Suppressor macrophage treated with lipopolysaccharide for 4 hours (primary cell): ENCODE measurements at regions not wholly inside any gene's neighbourhood (a gene's known extent, or its start where the extent isn't known, plus 50 kb on each side); places are given as distances from the start of the nearest gene placed in this dataset.

Experiments used
- DNase-seq: peaks from one replicate; pipeline ENCODE4 v3.0.0-alpha.2; 2020

DNA sequence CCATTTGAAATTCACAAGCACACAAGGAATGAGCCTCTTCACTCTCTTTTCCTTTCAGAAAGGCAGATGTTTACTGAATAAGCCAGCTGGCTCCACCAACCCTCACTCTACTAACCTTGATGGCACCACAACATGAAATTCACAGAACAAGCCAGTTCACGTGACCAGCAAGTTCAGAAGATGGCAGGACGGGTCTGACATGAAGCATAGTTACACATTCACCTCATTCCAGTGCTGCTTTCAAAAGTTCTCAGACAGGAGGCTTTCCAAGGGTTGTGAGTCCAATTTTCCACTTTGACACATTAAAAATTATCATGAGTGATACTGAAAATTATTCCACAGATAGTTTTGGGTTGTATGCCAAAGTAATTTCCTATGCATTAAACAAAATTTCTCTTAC lies 74.2 kb upstream of the MBOAT2 start:
- no peak for DNase-seq

DNA sequence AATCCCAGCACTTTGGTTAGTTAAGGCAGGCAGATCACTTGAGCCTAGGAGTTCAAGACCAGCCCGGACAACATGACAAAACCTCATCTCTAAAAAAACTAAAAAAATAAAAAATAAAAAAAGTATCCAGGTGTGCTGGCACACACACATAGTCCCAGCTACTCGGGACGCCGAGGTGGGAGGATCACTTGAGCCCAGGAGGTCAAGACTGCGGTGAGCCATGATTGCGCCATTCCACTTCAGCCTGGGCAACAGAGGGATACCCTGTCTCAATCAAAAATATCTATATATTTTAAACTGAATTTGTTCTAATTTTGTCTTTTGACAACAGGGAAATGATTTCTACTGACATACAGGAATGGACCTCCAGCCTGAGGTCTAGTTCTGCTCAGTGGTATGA lies 73.3 kb upstream of the MBOAT2 start:
- DNase-seq, result no peak

DNA sequence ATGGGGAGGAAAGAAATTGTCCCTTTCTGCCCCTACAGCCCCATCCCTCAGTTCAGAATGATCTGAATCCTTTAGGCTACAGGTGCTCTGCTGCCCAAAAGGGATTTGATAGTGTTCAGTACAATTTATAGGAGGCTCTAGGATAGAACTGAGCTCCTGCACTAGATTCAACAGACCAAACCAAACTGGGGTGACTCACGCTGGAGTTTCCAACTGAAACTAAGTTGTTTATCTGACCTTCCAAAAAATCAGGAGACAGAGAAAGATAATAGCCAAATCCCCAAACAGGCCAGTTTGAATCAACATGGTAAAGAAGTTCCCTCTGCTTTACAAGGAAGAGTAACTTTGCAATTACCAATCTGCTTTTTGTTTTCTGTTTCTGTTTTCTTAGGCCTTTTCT lies 72.7 kb upstream of the MBOAT2 start:
- peak; percentile 23 for DNase-seq

DNA sequence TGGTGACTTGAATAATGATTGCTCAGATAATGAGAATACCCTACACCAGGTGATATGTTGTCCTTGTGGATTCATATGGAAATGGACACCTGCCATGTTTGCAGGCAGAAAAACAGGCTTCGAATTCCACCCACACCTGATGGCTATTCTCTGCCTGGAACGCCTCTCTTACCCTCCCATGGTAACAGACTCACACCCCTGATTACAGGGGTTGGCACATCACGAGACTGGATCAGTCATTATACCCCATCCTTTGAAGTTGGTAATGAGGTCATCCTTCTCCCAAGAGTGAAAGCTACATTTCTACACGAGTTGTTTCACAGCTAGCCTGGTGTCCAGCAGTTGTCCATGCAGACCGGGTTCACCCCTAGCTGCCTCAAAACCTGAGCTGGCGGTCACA lies 71.4 kb upstream of the MBOAT2 start:
- peak; percentile 9 for DNase-seq

DNA sequence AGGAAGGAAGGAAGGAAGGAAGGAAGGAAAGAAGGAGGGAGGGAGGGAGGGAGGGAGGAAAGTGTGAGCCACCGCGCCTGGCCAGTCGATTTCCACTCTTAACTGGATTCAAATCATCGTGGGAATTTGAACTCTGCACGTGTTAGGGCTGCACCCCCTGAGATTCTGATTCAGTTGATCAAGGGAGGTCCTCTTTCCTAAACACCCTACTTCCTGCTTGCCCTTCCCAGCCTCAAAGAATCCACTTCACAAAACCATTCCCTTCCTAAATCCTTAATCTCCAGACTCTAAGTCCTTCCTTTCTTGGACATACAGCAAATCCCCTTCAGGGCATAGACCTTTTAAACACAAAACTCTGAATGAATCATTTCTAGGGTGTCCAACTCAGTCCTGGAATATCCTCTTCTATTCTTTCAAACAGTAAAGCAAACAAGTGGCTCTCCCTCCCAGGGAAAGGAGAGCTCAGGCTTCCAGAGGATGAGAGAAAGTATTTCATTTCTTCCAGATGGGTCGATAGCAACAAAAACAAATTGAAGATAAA lies 68.2 kb upstream of the MBOAT2 start:
- no peak for DNase-seq

DNA sequence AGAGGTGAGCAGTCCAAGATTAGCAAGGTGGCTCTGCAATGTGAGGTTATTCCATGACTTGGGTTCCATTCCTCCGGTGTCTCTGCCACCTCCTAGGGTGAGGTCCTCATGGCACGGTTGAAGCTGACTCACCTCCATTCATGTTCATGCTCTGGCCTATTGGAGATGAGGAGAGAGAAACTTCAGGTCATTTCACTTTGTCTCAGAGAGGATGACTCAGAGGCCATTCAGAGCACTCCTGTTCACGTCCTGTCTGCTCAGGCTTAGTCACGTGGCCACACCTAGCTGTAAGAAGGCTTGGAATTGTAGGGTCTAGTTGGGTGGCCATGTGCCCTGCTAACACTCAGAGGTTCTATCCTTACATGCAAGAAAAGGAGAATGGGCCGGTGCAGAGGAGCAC lies 67.5 kb upstream of the MBOAT2 start:
- no peak for DNase-seq

DNA sequence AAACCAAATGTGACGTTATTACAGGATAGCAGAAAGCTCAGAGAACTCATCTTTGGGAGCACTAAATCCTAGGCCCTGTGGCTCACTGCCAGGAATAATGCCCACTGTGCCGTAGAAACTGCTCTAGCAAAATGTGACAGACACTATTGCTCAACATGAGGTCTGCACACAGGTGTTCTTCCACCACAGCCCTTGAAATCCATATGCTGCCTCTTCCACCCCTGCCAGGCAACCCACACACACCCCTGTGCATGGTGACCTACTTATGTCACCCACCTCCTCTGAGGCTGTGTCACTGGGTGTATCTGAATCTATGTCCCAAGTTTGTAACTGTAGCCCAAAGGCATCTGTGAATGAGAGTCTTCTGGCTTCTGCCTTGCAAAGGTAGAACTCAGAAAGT lies 66.1 kb upstream of the MBOAT2 start:
- no peak for DNase-seq

DNA sequence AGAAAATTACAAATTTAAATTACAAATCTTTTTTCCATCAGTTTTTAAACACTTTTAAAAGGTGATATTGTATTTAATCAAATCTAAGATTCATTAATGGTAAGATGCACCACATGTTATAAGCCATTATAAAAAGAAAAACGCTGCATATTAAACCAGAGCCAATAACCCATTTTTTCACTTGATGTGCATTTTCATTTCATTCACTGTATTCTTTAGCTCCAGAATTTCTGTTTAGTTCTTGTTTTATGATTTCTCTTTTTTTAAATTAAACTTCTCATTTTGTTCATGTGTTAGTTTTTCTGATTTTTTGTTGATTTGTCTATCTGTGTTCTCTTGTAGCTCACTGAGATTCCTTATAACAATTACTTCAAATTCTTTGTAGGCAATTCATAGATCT lies 62.4 kb upstream of the MBOAT2 start:
- no peak for DNase-seq

DNA sequence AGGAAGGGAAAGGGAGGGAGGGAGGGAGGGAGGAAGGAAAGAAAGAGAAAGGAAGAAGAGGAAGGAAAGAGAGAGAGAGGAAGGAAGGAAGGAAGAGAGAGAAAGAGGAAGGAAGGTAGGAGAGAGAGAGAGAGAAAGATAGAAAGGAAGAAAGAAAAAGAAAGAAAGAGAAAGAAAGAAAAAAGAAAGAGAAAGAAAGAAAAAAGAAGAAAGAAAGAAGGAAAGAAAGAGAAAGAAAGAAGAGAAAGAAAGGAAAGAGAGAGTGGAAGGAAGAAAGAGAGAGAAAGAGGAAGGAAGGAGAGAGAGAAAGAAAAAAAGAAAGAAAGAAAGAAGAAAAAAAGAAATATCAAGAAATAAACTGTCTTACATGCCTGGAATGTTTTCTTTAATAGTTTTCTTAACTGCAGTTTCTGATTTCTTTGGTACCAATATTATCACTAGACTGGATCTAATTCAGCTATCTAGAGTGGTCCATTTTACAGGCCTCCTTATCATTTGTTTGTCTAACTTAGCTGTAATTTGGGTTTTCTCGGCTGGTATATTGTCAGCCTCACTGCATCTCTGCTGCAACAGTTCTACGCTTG lies 59.6 kb upstream of the MBOAT2 start:
- no peak for DNase-seq

DNA sequence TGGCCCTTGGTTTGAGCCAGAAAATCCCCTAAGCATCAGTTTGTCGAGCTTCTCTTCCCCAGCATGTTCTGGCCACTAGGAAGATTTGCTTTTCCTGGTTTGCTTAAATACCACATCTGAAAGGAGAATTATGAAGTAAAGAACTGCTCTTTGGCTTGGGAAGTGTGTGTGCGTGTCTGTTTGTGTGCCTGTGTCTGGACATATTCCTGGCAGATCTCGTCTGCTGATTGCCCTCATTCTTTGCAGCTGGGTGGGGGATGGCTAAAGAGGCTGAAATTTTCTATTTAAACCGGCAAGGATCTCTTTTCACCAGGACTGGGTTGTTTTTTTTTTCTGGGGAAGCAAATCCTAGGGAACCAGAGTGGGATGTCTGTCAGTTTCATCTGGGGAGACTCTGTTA lies 57.3 kb upstream of the MBOAT2 start:
- DNase-seq, result no peak

DNA sequence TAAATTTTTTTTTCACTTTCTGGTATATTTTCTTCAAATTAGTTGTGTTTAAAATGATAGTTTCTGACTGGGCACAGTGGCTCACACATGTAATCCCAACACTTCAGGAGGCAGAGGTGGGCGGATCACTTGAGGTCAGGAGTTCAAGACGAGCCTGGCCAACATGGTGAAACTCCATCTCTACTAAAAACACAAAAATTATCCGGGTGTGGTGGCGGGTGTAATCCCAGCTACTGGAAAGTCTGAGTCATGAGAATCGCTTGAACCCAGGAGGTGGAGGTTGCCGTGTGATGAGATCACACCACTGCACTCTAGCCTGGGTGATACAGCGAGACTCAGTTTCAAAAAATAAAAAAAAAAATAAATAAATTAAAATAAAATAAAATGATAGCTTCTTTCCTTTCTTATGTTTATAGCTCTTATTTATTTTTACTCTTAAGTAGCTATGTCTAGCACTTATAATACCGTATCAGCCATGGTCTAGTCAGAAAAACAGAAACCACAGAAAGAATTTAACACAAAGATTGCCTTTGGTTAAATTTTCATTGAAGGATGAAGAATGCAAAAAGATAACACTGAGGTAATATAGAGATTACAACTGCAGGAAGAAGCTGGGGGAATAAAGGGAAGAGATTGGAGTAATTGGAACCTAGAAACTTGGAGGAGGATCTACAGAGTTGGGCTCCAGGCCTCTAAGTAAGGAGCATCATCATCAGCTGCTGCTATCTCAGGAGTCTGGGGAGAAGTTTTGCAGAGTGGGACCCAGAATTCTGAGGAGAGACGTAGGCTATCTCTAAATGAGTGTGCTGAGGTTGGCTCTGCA lies 54.7 kb upstream of the MBOAT2 start:
- DNase-seq, result no peak

DNA sequence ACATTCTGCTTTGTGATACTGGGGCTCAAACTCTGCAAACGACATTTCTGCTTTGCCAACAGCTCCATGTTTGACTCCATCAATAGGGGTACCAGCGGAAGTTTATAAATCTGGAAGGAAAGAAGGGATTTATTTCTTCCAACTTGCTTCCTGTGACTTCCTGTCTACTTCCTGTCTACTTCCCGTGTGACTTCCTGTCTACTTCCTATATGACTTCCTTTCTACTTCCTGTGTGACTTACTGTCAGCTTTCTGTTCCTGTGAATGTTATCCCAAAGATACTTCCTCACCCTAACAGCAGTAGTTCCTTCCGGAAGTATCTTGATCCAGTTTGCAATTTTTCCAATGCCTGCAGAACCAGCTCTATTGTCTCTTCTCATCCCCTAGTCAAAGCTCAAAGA lies 52.0 kb upstream of the MBOAT2 start:
- DNase-seq, result no peak

DNA sequence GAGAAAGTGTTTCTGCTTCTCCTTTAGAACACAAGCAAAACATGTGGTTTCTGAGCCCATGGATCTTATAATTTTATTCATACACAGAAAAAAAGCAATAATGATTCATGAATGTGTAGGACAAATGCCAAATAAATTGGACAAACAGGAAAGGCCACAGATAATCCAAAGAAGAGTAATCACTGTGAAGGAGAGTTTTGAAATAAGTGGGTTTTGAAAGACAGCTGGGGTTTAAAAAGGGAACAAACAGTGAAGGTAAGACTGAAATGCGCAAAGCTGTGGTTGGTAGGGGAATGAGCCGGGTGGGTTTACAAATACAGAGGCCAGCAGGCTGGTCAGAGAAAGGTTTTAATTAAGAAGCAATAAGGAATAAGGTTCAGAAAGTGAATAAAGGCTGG lies 50.0 kb upstream of the MBOAT2 start:
- no peak for DNase-seq
